SKM-1 treated with dmso at 0.1 percent for 144 hours (cell line): ENCODE measurements at regions not wholly inside any gene's neighbourhood (a gene's known extent, or its start where the extent isn't known, plus 50 kb on each side); places are given as distances from the start of the nearest gene placed in this dataset.

ENCODE experiments used
- DNase-seq: peaks from one replicate; lab custom pipeline; 2025; ENCODE audit not compliant: unreplicated experiment; lab: John Stamatoyannopoulos, UW

DNA sequence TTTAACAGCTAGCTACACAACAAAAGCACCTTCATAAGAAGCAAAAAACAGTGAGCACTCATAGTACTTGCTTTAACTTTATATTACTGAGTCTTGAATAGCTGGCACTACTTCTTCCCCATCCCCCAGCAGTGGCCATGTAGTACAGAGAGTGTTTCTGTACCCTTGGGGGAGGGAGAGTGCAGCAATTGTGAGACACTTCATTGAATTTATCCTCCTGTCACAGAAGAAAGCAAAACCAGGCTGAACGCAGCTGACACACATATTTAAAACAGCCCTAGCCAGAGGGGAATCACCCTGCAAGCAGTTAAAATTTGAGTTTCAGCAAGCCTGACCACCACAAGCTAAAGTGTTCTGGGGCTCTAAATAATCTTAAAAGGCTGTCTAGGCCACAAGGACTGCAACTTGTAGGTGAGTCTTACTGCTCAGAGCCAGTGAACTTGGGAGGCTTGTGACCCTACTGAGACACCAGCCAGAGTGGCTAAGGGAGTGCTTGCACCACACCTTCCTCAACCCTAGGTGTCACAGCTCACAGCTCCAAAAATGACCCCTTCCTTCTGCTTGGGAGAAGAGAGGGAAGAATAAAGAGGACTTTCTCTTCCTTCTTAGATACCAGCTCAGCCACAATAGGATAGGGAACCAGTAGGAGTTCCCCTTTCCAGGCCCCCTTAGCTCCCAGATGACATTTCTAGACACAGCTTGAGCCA, 97.7 kb upstream of the MEOX2 start:
- no peak for DNase-seq

DNA sequence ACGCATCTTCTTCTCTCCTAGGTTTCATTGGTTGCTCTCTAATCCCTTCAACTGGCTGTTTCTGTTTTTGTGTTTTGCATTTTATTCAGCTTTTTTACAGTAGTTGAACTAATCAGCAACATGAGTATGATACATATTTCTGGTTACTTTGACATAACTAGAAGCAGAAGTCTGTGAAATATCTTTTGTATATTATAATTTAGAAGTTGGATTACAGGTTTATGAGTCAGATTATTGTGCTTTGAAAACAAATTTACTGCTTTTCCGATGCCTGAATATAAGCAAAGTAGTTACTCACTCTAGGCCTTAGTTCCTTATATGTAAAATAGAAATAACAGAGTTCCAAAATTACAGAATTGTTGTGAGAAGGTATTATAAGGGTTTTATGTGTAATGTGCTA, 96.2 kb upstream of the MEOX2 start:
- no peak for DNase-seq

DNA sequence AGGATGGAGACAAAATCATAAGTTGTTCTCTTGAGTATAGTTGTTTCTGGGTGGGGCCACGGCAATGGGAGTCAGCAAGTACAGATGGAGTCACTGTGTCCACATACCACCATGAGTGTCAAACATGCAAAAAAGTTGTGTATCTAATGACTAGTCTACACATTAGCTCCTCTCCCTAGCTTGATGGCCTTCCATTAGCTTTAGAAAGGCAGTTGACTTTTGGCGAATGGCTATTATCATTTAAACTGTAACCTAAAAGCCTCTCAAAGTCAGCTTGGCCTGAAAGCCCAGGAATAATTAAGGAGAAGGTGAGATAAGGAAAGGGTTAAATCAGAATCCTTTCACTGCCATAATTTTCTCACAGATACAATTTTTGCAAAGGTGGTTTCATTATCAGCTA, 95.5 kb upstream of the MEOX2 start:
- DNase-seq: no peak

DNA sequence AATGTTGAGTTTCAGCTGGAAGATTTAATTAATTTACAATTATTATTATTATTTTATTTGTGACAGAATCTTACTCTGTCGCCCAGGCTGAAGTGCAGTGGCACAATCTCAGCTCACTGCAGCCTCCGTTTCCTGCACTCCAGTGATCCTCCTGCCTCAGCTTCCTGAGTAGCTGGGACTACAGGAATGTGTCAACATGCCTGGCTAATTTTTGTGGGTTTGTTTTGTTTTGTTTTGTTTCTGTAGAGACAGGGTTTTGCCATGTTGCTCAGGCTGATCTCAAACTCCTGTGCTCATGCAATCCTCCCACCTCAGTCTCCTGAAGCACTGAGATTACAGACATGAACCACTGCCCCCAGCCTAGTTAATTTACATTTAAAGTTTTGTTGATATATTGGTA, 93.8 kb upstream of the MEOX2 start:
- DNase-seq: no peak

DNA sequence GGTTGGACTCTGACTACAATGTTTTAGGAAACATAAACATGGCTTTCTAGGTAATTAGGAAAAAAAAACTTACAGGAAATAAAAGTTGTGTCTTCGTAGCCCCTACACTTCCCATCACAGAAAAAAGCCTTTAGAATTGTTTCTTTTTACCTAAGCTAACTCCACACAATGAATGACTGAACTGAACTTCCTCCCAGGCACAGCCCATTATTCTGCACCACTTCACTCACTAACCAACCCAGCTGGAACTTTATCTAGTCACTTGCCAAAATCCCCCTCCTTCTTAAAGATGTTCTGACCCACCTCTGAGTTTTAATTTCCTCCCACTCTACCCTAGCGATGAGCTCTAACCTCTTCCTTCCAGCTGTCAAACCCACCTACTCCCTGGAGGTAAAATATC, 91.7 kb upstream of the MEOX2 start:
- DNase-seq: no peak

DNA sequence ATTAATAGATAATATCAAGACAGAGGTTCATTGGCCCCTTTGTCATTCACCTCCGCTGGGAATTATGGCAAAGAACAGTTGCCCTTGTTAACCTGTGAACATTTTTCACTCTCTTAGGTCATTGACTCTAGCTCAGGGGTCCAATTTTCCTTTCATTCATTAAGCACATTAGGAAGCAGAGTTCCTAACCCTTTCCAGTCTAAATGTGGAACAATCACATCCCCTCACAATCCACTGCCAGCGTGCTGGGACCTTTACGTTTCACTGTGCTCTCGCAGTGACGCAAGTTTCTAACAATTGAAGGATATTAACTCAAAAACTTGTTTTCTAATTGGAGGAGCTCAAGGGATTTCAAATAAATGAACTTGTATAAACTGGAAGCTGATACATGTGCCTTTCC, 79.3 kb upstream of the MEOX2 start:
- DNase-seq: no peak

DNA sequence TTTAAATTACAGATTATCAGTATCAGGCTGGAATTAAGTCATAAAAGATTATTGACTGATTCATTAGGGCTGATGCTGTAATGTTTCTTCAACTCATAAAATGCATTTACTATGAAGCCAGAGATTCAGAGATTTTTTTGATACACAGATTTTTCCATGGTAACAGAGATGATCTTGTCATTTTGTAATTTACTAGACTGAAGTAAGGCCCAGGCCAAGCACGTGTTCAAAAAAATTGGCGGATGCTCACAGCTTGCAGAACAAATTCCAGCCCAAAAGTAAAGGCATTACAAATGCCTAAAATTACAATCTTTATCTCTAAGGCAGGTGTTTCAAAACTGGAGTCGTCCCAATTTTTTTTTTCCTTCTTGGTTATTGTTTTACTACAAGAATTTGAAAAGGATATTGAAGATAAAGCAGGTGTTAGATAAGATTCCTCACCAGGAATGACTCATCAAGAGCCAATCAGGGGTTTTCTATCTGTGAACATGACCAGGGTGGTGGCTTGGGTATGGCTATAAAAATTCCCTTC, 78.4 kb upstream of the MEOX2 start:
- DNase-seq: no peak

DNA sequence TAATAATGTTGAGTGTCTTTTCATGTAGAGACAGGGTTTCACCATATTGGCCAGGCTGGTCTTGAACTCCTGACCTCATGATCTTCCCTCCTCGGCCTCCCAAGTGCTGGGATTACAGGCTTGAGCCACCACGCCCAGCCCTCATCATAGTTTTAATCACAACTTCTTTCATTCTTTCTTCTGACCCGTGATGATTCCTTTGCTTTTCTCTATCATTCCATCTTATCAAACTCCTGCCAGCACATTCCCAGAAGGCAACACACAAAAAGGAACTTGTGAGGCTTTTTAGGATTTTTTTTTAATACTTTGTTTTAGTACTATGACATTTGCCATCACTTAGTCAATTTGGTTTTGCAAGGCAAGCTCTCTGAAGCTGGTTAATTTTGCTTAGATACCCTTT, 77.5 kb upstream of the MEOX2 start:
- DNase-seq: no peak

DNA sequence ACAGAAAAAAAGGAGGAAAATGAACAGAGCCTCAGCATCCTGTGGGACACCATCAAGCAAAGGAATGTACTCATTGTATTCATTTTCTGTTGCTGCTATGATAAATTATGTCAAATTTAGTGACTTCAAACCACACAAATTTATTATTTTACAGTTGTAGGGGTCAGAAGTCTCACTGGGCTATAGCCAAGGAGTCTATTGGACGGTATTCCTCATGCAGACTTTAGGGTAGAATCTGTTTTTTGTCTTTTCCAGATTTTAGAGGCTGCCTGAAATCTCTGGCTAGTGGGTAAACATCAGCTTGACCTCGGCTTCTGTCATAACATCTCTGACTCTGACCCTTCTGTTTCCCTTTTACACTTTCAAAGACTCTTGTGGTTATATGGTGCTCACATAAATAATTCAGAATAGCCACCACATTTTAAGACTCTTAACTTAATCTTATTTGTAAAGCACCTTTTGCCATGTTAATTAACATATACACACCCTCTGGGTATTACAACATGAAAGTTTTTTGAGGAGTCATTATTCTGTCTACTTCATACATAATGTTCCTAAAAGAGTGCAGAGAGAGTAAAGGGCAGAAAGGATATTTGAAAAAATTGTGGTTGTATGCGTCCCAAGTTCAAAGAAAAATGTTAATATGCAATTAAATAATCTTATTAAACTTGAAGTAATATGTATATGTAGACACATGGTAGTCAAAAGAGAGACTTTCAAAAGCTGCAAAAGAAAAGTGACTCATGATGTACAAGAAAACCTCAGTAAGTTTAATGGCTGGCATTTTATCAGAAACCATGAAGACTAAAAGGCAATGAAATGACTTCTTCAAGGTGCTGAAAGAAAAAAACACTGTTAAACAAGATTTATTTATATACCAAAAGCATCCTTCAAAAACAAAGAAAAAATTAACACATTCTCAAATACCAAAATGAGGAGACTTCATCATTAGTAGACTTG, 70.8 kb upstream of the MEOX2 start:
- DNase-seq: no peak

DNA sequence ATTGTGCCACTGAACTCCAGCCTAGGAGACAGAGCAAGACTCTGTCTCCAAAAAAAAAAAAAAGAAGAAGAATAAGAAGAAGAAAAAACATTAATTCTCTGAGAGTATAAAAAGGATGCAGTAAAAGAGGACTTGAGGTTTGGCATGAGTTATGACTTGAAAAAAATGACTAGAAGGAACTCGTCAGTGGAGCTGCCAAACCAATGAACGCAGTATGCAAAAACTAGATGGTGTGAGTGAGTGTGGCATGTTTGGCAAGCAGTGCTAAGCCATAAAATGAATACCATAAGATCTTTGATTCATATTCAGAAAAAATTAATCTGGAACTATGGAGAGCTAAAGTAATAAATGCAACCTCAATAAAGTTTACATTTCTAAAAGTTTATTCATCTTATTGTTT, 68.6 kb upstream of the MEOX2 start:
- no peak for DNase-seq

DNA sequence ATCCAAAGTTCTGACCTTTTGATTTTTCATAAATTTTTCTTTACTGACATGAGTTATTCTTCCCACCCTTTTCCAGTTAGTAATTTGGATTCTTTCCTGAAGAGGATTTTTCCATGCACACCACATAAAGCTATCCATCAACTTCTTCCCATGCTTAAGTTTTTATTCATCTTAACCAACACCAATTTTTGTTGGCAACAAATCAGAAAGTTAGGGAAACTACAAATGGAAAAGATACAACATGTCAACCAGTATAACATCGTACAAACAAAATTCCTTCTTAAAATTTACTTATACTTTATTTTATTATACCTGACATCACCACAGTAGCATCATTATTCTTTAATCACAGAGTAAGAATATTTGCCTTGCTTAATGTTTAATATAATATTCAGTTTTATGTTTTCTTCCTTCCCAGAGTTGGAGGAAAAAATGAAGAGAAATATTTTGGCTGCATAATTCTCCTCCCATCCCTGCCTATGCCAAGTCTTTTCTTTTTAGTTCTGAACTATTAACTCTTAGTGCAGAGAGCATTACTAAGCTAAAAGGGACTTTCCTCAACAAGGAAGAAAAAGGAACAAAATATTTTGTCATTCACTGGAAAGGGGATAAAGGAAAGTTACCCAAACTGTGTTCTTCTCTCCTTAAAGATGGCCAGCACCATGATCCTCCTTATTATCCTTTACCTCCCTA, 67.5 kb upstream of the MEOX2 start:
- no peak for DNase-seq

DNA sequence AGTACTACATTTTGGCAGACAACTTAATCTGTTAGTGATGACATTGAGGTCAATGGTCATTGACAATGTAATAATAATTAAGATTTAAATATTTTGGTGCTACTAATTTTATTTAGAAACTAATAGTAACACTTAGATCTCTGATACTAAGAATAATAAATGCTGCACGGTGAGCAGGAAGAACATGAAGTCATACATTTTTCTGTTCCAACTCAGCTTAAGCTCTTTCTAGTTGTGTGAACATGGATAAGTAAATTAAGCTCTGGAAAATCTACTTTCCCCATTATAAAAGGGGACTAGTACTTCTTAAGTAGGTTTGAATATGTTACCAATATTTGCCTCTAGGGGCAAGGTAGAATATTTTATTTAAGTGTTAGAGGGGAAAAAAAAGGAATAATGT, 65.9 kb upstream of the MEOX2 start:
- DNase-seq: no peak

DNA sequence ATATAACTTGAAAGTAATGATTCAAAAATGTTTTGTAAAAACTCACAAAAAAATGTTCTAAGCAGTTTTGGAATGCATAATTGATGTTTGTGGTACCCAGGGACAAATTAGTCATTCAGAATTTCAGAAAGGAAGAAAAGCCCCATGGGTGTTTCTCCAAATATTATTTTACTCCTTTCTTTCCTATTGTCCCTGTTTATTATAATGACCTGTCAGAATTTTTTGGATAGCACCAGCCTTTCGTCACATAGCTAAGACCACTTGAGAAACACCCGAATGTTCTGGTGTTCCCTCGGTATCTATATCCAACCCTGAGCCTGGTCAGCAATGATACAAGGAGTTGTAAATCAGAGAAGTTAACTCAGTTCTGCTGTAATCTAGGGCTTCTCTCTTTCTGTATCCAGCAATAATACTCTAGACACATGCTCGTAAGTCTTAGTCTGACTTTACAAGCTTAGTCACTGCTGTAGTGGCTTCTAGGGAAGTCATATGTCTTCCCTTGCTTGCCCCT, 64.8 kb upstream of the MEOX2 start:
- no peak for DNase-seq

DNA sequence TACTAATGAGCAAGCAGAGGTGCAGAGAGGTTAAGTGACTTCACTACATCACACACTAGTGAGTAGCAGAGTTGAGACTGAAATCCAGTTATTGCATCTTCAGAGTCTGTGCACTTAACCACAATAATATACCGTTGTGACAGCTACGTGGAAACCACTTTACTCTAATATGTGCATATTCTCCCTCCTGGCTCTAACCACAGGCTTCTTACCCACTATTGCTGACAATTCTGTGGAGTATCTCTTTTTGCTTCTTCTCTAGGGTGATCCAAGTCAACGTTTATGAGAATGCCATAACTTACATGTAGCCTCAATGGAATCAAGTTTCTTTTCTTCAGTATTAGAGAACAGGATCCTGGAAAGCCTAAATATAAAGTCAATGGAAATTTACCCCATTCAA, 64.2 kb upstream of the MEOX2 start:
- no peak for DNase-seq

DNA sequence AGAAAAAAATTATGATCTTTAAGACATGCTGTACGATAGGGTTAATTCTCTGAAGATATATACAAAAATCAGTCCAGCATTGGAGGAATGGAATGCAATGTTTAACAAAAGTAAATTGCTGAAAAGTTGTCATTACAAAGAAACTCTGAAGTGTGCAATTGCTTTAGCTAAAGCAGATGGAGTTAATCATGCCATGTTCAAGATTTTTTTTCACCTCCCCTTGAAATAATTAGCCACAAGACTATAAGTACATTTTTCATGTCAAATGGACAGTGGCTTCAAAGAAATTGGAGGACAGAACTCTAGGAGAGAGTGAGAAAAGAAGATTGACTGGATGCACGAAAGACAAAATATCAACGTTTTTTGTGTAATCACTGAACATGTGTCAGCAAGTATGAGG, 63.1 kb upstream of the MEOX2 start:
- no peak for DNase-seq

DNA sequence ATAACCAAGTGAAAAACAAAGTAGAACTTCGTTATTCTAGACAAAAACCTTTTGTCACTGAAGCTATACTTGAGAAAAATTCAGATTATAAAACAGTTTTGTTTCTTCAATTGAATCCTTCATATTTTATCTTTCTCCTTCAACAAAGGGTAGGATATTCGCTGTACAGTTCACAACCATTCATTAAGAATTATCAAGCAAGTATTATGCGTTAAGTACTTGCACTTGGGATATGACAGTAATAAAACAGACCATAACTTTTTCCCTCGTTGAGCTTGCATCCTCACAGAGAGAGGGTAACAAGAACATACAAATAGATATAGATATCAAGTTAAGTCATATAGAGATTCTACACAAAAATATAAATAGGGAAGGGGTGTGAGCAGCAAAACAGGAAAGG, 61.2 kb upstream of the MEOX2 start:
- DNase-seq: no peak

DNA sequence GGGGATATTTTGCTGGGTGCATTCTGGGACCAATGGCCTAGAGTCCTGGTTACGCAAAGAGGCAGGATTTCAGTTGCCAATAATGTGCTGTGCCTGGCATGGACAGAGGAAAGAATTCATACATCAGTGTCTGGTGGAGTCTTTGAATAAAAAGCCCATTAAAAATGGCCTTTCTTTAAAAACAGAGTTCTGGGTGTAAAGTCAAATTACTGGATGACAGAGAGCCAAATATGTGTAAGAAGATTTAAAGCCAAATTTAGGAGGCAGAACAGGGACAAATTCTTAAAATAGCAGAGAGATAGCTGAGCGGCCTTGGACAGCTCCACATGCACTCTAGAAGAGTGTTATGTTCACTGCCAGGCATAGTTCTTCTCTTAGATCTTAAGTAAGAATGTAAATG, 60.8 kb upstream of the MEOX2 start:
- DNase-seq: no peak

DNA sequence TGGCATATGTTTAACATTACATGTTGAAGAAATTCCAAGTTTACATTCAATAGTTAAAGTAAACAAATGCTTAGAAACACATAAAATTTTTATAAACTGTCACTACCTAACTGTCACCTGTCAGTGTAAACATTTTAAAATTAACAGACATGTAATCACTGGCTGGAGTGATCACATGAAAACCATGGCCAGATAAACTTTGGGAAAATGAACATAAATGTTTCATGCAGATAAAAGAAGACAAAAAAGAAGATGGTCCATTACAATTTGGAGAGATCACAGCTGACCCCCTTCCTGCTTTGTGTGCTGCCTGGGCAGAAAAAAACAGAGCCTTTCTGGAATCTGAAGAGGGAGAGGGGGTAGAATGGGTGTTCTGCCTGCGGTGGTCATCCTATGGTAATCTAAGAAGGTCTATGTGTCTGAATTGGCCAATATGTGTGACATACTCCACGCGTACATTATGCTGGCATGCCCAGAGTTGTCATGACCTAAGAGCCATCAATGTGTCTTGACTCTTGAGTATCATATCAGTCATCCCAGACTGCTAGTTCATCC, 57.5 kb upstream of the MEOX2 start:
- no peak for DNase-seq

DNA sequence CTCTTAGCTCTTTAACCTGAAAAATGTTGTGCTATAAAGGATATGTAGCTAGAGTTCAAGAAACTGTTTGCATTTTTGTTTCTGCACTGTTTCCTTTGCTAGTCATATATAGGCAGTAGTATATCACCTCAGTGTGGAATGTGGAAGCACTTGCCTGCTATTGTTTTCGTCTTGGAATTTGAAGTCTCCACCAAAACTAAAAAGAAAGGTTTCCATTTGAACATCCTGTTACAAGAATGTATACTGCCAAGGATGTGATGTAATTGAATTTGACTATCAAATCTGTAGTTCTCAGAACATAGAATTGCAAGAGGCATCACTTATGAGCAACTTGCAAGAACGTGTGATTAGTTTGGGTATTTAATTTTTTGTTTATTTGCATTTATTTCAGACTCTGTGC, 51.1 kb upstream of the MEOX2 start:
- no peak for DNase-seq
